Mesenchymal stem cell (in vitro differentiated cells and primary cell): ENCODE measurements at regions not wholly inside any gene's neighbourhood (a gene's known extent, or its start where the extent isn't known, plus 50 kb on each side); places are given as distances from the start of the nearest gene placed in this dataset.
A peak's percentile ranks its signal among the peaks of the same experiment; 100 is the strongest.

Source experiments
- DNase-seq: peaks from one replicate; pipeline ENCODE4 v3.0.0-alpha.2; 2013
- H2AFZ ChIP-seq: one replicate; pipeline ENCODE4 v1.6.1; 2013; ENCODE audit warnings: low read depth, mild to moderate bottlenecking, control low read depth, inconsistent platforms, low read length, moderate library complexity
- H2AK5ac ChIP-seq: 2 replicates; pipeline ENCODE4 v1.6.1; 2013; ENCODE audit warnings: low read length, moderate library complexity, mild to moderate bottlenecking, inconsistent platforms; ENCODE audit not compliant: severe bottlenecking
- H2BK120ac ChIP-seq: one replicate; pipeline ENCODE4 v1.6.1; 2013; ENCODE audit warnings: low read depth, mild to moderate bottlenecking, inconsistent platforms, low read length, moderate library complexity
- H2BK12ac ChIP-seq, 2 experiments: one replicate each; pipeline ENCODE4 v1.6.1; 2013; ENCODE audit warnings: inconsistent platforms in 2 of 2, low read length in 2 of 2, mild to moderate bottlenecking in 2 of 2, moderate library complexity in 2 of 2, control low read depth in 1 of 2
- H2BK15ac ChIP-seq: one replicate; pipeline ENCODE4 v1.6.1; 2013; ENCODE audit warnings: mild to moderate bottlenecking, low read depth, inconsistent platforms; ENCODE audit not compliant: poor library complexity, severe bottlenecking
- H2BK5ac ChIP-seq: 2 replicates; pipeline ENCODE4 v1.6.1; 2013; ENCODE audit warnings: low read depth, mild to moderate bottlenecking, low read length, control low read depth, inconsistent platforms; ENCODE audit not compliant: poor library complexity, severe bottlenecking
- H3K14ac ChIP-seq, 2 experiments: one replicate each; pipeline ENCODE4 v1.6.1; 2013; ENCODE audit warnings: inconsistent platforms in 2 of 2, low read length in 2 of 2, control low read depth in 1 of 2, mild to moderate bottlenecking in 1 of 2, moderate library complexity in 1 of 2
- H3K18ac ChIP-seq, 2 experiments: one replicate each; pipeline ENCODE4 v1.6.1; 2013; ENCODE audit warnings: inconsistent platforms in 2 of 2, low read length in 2 of 2, control low read depth in 1 of 2, low read depth in 1 of 2, mild to moderate bottlenecking in 1 of 2
- H3K23ac ChIP-seq, 2 experiments: one replicate each; pipeline ENCODE4 v1.6.1; 2013; ENCODE audit warnings: inconsistent platforms in 2 of 2, low read length in 2 of 2, mild to moderate bottlenecking in 2 of 2, moderate library complexity in 2 of 2, control low read depth in 1 of 2
- H3K27ac ChIP-seq: 2 replicates; pipeline ENCODE4 v1.5.1; 2013; ENCODE audit warnings: mild to moderate bottlenecking, moderate library complexity, low read length, control low read depth, inconsistent platforms; ENCODE audit not compliant: poor library complexity, severe bottlenecking
- H3K27me3 ChIP-seq, 2 experiments: 2 replicates each; pipeline versions ENCODE4 v1.6.1 to v1.7.0; 2013; ENCODE audit warnings: low read length in 2 of 2, mild to moderate bottlenecking in 2 of 2, moderate library complexity in 2 of 2, control low read depth in 1 of 2, inconsistent platforms in 1 of 2; ENCODE audit not compliant: control insufficient read depth in 1 of 2, insufficient read depth in 1 of 2
- H3K36me3 ChIP-seq, 2 experiments: 2 replicates each; pipeline versions ENCODE4 v1.6.1 to v1.7.0; 2013; ENCODE audit warnings: low read length in 2 of 2, control low read depth in 1 of 2, inconsistent platforms in 1 of 2, low read depth in 1 of 2, mild to moderate bottlenecking in 1 of 2; ENCODE audit not compliant: insufficient read depth in 2 of 2, control insufficient read depth in 1 of 2
- H3K4ac ChIP-seq, 2 experiments: one replicate each; pipeline ENCODE4 v1.6.1; 2013; ENCODE audit warnings: inconsistent platforms in 2 of 2, low read length in 2 of 2, mild to moderate bottlenecking in 2 of 2, moderate library complexity in 2 of 2, control low read depth in 1 of 2, low read depth in 1 of 2
- H3K4me1 ChIP-seq: 2 replicates; pipeline ENCODE4 v1.6.1; 2013; ENCODE audit warnings: low read depth, low read length, control low read depth; ENCODE audit not compliant: control insufficient read depth, insufficient read depth
- H3K4me2 ChIP-seq: 2 replicates; pipeline ENCODE4 v1.6.1; 2013; ENCODE audit warnings: low read length, mild to moderate bottlenecking, inconsistent platforms; ENCODE audit not compliant: poor library complexity, severe bottlenecking
- H3K4me3 ChIP-seq, 2 experiments: 2 replicates each; pipeline versions ENCODE4 v1.5.1 to v1.7.0; 2013; ENCODE audit warnings: low read length in 2 of 2, mild to moderate bottlenecking in 2 of 2, control low read depth in 1 of 2, low read depth in 1 of 2; ENCODE audit not compliant: insufficient read depth in 1 of 2
- H3K79me1 ChIP-seq: replicated peaks from 2 replicates; pipeline ENCODE4 v1.6.1; 2013; ENCODE audit warnings: mild to moderate bottlenecking, control low read depth, low read length, inconsistent platforms; ENCODE audit not compliant: poor library complexity, severe bottlenecking
- H3K9ac ChIP-seq: 2 replicates; pipeline ENCODE4 v1.7.0; 2013; ENCODE audit warnings: mild to moderate bottlenecking, low read length, moderate library complexity
- H3K9me3 ChIP-seq: 2 replicates; pipeline ENCODE4 v1.7.0; 2013; ENCODE audit warnings: mild to moderate bottlenecking, low read length; ENCODE audit not compliant: control insufficient read depth
- H4K8ac ChIP-seq: one replicate; pipeline ENCODE4 v1.6.1; 2013; ENCODE audit warnings: inconsistent platforms, mild to moderate bottlenecking, low read length, moderate library complexity
- H4K91ac ChIP-seq: one replicate; pipeline ENCODE4 v1.6.1; 2013; ENCODE audit warnings: mild to moderate bottlenecking, low read length, inconsistent platforms
- WGBS: methylation state at CpG from one replicate; pipeline ENCODE4 v1.1.7; 2013; ENCODE audit warnings: mixed read lengths; 5-methylcytosine and 5-hydroxymethylcytosine counted together

DNA sequence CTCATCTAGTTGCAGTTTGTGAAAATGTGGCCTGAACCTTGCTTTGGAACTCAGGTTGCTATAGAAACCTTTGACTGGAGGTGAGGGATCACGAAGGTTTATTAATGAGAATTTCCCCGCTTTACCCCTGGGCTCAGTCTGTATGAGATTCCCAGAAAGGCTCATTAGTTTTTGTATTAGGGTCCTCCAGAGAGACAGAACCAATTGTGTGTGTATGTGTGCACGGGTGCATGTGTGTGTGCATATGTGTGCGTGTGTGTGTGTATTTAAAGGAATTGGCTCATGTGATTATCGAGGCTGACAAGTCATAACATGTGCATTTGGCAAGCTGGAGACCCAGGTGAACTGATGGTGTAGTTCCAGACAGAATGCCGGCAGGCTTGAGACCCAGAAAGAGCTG is 113.8 kb upstream of the DLX2 start:
- Histone ChIP-seq H3K27me3 (no peaks in the 10 kb centered on the region), H3K23ac (peak overlapping the region in 1 of 2 experiments; percentile 32), H2AFZ (no peak overlapping the region), H3K4ac (no peak overlapping the region), H2BK15ac (no peak overlapping the region), H3K4me2 (no peak overlapping the region), H3K79me1 (no peaks in the 10 kb centered on the region), H2BK5ac (no peak overlapping the region), H3K36me3 (no peaks in the 10 kb centered on the region), H3K4me1 (no peaks in the 10 kb centered on the region), H3K9me3 (no peaks in the 10 kb centered on the region), H3K18ac (no peak overlapping the region), H3K27ac (no peak overlapping the region), H2BK120ac (no peak overlapping the region), H2BK12ac (no peak overlapping the region), H2AK5ac (no peak overlapping the region), H3K4me3 (no peak overlapping the region), H4K91ac (no peak overlapping the region), H3K14ac (no peak overlapping the region), H4K8ac (no peak overlapping the region), H3K9ac (no peak overlapping the region)
- 95% methylated on average over 6 of the region's 6 CpGs for WGBS
- DNase-seq, result no peak

- no peaks in the 10 kb centered on the region for H3K4me1 ChIP-seq
- H4K8ac ChIP-seq, result no peak overlapping the region
- no peak overlapping the region for H3K14ac ChIP-seq
- H2BK12ac ChIP-seq, result no peak overlapping the region
- no peak overlapping the region for H3K27ac ChIP-seq
- no peaks in the 10 kb centered on the region for H3K36me3 ChIP-seq
- no peak overlapping the region for H2BK15ac ChIP-seq
- H3K4me3 ChIP-seq, result no peak overlapping the region
- H3K9ac ChIP-seq, result no peak overlapping the region
- H2BK120ac ChIP-seq, result no peak overlapping the region
- no peak overlapping the region for H4K91ac ChIP-seq
- H3K9me3 ChIP-seq, result no peaks in the 10 kb centered on the region
- H3K27me3 ChIP-seq, result peaks cover 0 to 2% of the 10 kb centered on the region in 2 experiments
- no CpG with 5 or more reads among the region's 2 CpGs for WGBS
- no peak overlapping the region for H3K18ac ChIP-seq
- H3K4ac ChIP-seq, result no peak overlapping the region
- no peak overlapping the region for H3K23ac ChIP-seq
- no peak for DNase-seq
- H3K4me2 ChIP-seq, result no peak overlapping the region
- H3K79me1 ChIP-seq, result no peaks in the 10 kb centered on the region
- H2BK5ac ChIP-seq, result no peak overlapping the region
- no peak overlapping the region for H2AK5ac ChIP-seq
- no peak overlapping the region for H2AFZ ChIP-seq
These were observed 116.5 kb upstream of the DLX2 start for GRCh38 chr2:172219201-172219600.

- Histone ChIP-seq H2AK5ac (no peak overlapping the region), H3K4me1 (no peaks in the 10 kb centered on the region), H3K27ac (no peak overlapping the region), H3K27me3 (peaks cover 0 to 2% of the 10 kb centered on the region in 2 experiments), H3K4me2 (no peak overlapping the region), H3K79me1 (no peaks in the 10 kb centered on the region), H3K4ac (no peak overlapping the region), H3K14ac (no peak overlapping the region), H3K9ac (no peak overlapping the region), H4K8ac (no peak overlapping the region), H3K18ac (no peak overlapping the region), H2AFZ (no peak overlapping the region), H3K36me3 (no peaks in the 10 kb centered on the region), H2BK120ac (no peak overlapping the region), H3K9me3 (no peaks in the 10 kb centered on the region), H3K4me3 (no peak overlapping the region), H2BK15ac (no peak overlapping the region), H2BK12ac (no peak overlapping the region), H2BK5ac (no peak overlapping the region), H3K23ac (no peak overlapping the region), H4K91ac (no peak overlapping the region)
- no peak for DNase-seq
These were observed 117.4 kb upstream of the DLX2 start for GRCh38 chr2:172220121-172220520.

DNA sequence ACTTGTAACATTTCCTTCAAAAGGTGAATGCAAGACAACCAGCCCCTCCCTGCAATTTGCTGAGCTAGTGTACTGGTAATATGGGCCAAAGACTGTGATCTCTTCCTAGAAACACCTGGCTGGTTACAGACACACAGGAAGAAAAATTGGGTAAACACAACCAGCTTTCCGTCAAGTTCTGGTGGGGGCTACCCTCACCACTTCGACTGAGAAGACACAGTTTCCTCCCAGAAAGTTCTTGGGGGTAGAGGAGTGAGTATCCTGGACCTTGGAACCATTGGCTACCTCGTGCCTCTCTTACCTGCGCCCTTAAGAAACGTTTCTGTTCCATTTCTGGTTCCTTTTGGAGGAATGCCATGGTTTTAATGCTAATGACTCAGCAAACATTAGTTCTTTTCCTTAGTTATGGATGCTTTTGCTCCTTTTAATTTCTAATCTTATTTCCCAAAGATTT is 120.9 kb upstream of the DLX2 start:
- Histone ChIP-seq H3K9ac (no peak overlapping the region), H2AFZ (no peak overlapping the region), H3K36me3 (no peaks in the 10 kb centered on the region), H2BK5ac (no peak overlapping the region), H3K4me3 (no peak overlapping the region), H4K8ac (no peak overlapping the region), H2AK5ac (no peak overlapping the region), H3K27ac (no peak overlapping the region), H2BK12ac (no peak overlapping the region), H3K23ac (no peak overlapping the region), H3K4me1 (no peaks in the 10 kb centered on the region), H3K27me3 (peaks cover 0 to 5% of the 10 kb centered on the region in 2 experiments), H3K18ac (no peak overlapping the region), H3K4ac (no peak overlapping the region), H2BK120ac (no peak overlapping the region), H2BK15ac (no peak overlapping the region), H3K14ac (no peak overlapping the region), H4K91ac (no peak overlapping the region), H3K9me3 (no peaks in the 10 kb centered on the region), H3K79me1 (no peaks in the 10 kb centered on the region), H3K4me2 (no peak overlapping the region)
- 92% methylated on average over 5 of the region's 5 CpGs for WGBS
- DNase-seq, result no peak
